CD14-positive monocyte (primary cell): ENCODE measurements at regions not wholly inside any gene's neighbourhood (a gene's known extent, or its start where the extent isn't known, plus 50 kb on each side); places are given as distances from the start of the nearest gene placed in this dataset.

Experiments
- DNase-seq, 3 donors: peaks; one replicate each; pipeline ENCODE4 v3.0.0-alpha.2; 2011 to 2022
- H2AFZ ChIP-seq: 2 replicates; pipeline ENCODE4 v1.6.0; 2012; ENCODE audit warnings: mild to moderate bottlenecking, low read depth, low read length, inconsistent platforms; ENCODE audit not compliant: insufficient read depth, poor library complexity, severe bottlenecking
- H3K27ac ChIP-seq, 2 donors: 1 replicate in 1 of 2; 2 replicates in 1 of 2; pipeline ENCODE4 v1.5.1; 2012 to 2013; ENCODE audit warnings: low read length in 2 of 2, control low read depth in 1 of 2, inconsistent platforms in 1 of 2, low read depth in 1 of 2, mild to moderate bottlenecking in 1 of 2
- H3K27me3 ChIP-seq, 2 donors: one replicate each; pipeline versions ENCODE4 v1.6.0 to v1.6.1; 2011 to 2013; ENCODE audit warnings: low read length in 2 of 2; ENCODE audit not compliant: control insufficient read depth in 2 of 2, insufficient read depth in 2 of 2
- H3K36me3 ChIP-seq, 2 donors: replicated peaks in 1 of 2; 1 replicate in 1 of 2; 2 replicates in 1 of 2; pipeline versions ENCODE4 v1.5.1 to v1.6.1; 2012 to 2013; ENCODE audit warnings: low read length in 2 of 2, control low read depth in 1 of 2, inconsistent platforms in 1 of 2, mild to moderate bottlenecking in 1 of 2; ENCODE audit not compliant: insufficient read depth in 2 of 2, control insufficient read depth in 1 of 2
- H3K4me1 ChIP-seq, 2 donors: 1 replicate in 1 of 2; 2 replicates in 1 of 2; pipeline versions ENCODE4 v1.5.1 to v1.6.1; 2012 to 2013; ENCODE audit warnings: low read length in 2 of 2, control low read depth in 1 of 2, inconsistent platforms in 1 of 2, mild to moderate bottlenecking in 1 of 2, moderate library complexity in 1 of 2; ENCODE audit not compliant: insufficient read depth in 2 of 2, control insufficient read depth in 1 of 2
- H3K4me2 ChIP-seq: replicated peaks from 2 replicates; pipeline ENCODE3; 2012; ENCODE audit warnings: low read length, moderate library complexity, mild to moderate bottlenecking; ENCODE audit not compliant: poor library complexity, severe bottlenecking; ENCODE audit errors: extremely low read depth
- H3K4me3 ChIP-seq, 3 experiments: fragments of 200-600 bp in 1 of 3; sonication (generic) in 1 of 3; replicated peaks in 1 of 3; 1 replicate in 2 of 3; 2 replicates in 1 of 3; pipeline ENCODE4 v1.5.1; 2011 to 2013; ENCODE audit warnings: low read length in 3 of 3, mild to moderate bottlenecking in 3 of 3, control low read depth in 2 of 3, low read depth in 2 of 3, inconsistent platforms in 1 of 3, moderate library complexity in 1 of 3
- H3K79me2 ChIP-seq: 2 replicates; pipeline ENCODE4 v1.6.0; 2012; ENCODE audit warnings: mild to moderate bottlenecking, control low read depth, inconsistent platforms, low read length, moderate library complexity; ENCODE audit not compliant: insufficient read depth
- H3K9ac ChIP-seq: 2 replicates; pipeline ENCODE4 v1.6.0; 2017; ENCODE audit warnings: low read length, mild to moderate bottlenecking; ENCODE audit not compliant: insufficient read depth, poor library complexity, severe bottlenecking
- H3K9me3 ChIP-seq, 2 donors: replicated peaks in 1 of 2; 1 replicate in 1 of 2; 2 replicates in 1 of 2; pipeline versions ENCODE4 v1.5.1 to v1.6.1; 2012 to 2013; ENCODE audit warnings: low read length in 2 of 2, control low read depth in 1 of 2; ENCODE audit not compliant: control insufficient read depth in 1 of 2, insufficient read depth in 1 of 2
- H4K20me1 ChIP-seq: 2 replicates; pipeline ENCODE4 v1.6.0; 2012; ENCODE audit warnings: mild to moderate bottlenecking, low read length, control low read depth, moderate library complexity; ENCODE audit not compliant: insufficient read depth
- H3K27ac Mint-ChIP-seq, 7 donors: one replicate each; pipeline ENCODE4 v1.8.0; 2020; ENCODE audit warnings: mild to moderate bottlenecking in 7 of 7, mixed read lengths in 7 of 7, moderate library complexity in 6 of 7, inconsistent platforms in 2 of 7
- H3K27me3 Mint-ChIP-seq, 3 donors: one replicate each; pipeline ENCODE4 v1.8.0; 2021 to 2022; ENCODE audit warnings: low read depth in 3 of 3, mild to moderate bottlenecking in 3 of 3, mixed read lengths in 3 of 3, moderate library complexity in 3 of 3, inconsistent platforms in 1 of 3
- H3K36me3 Mint-ChIP-seq, 2 donors: one replicate each; pipeline ENCODE4 v1.8.0; 2020; ENCODE audit warnings: mixed read lengths in 2 of 2, inconsistent platforms in 1 of 2, mild to moderate bottlenecking in 1 of 2
- H3K4me1 Mint-ChIP-seq: one replicate; pipeline ENCODE4 v1.8.0; 2020; ENCODE audit warnings: mild to moderate bottlenecking, mixed read lengths
- H3K4me3 Mint-ChIP-seq, 2 donors: one replicate each; pipeline ENCODE4 v1.8.0; 2020; ENCODE audit warnings: mild to moderate bottlenecking in 2 of 2, mixed read lengths in 2 of 2, moderate library complexity in 1 of 2
- H3K9me3 Mint-ChIP-seq, 7 donors: one replicate each; pipeline ENCODE4 v1.8.0; 2020 to 2022; ENCODE audit warnings: mixed read lengths in 7 of 7, mild to moderate bottlenecking in 6 of 7, moderate library complexity in 6 of 7, inconsistent platforms in 2 of 7
- CTCF ChIP-seq: fragments of 200-600 bp; IDR thresholded peaks from one replicate; pipeline ENCODE4 v1.8.0; 2022; ENCODE audit warnings: antibody characterized with exemption, mild to moderate bottlenecking
- WGBS: methylation state at CpG from one replicate; pipeline ENCODE4 v1.1.5; 2013; ENCODE audit warnings: missing lambda C conversion rate; ENCODE audit not compliant: insufficient coverage; 5-methylcytosine and 5-hydroxymethylcytosine counted together
- intact Hi-C, 2 donors: fragments of 100-400 bp; cut with micrococcal nuclease; formaldehyde crosslinking; loops; one replicate each; pipeline versions ENCODE4 v1.15.0 to v1.15.1; 2023

GRCh38 chr1:83581747-83582146, 417.2 kb downstream of the TTLL7 start:
- 94% methylated on average over 6 of the region's 8 CpGs for WGBS
- peaks cover 11 to 29% (median 18%) of the 10 kb centered on the region in 7 donors for H3K9me3 Mint-ChIP-seq
- no peaks in the 10 kb centered on the region for H3K4me1 Mint-ChIP-seq
- Histone ChIP-seq H2AFZ (no peak overlapping the region), H3K4me1 (no peaks in the 10 kb centered on the region), H3K27me3 (no peaks in the 10 kb centered on the region), H3K9me3 (peaks cover 19 to 22% of the 10 kb centered on the region in 2 donors), H3K4me3 (no peak overlapping the region), H3K4me2 (no peak overlapping the region), H4K20me1 (no peaks in the 10 kb centered on the region), H3K36me3 (no peaks in the 10 kb centered on the region), H3K9ac (no peak overlapping the region), H3K27ac (no peak overlapping the region), H3K79me2 (no peaks in the 10 kb centered on the region)
- intact Hi-C loops = no loop called here
- peaks cover 0 to 3% (median 0%) of the 10 kb centered on the region in 3 donors for H3K27me3 Mint-ChIP-seq
- no peak overlapping the region for H3K27ac Mint-ChIP-seq
- H3K36me3 Mint-ChIP-seq = no peaks in the 10 kb centered on the region
- no peak for TF ChIP-seq CTCF
- H3K4me3 Mint-ChIP-seq = no peak overlapping the region
- DNase-seq = no peak

GRCh38 chr1:83574791-83575190, 424.1 kb downstream of the TTLL7 start:
- no peaks in the 10 kb centered on the region for H3K4me1 Mint-ChIP-seq
- Histone ChIP-seq H4K20me1 (no peaks in the 10 kb centered on the region), H3K4me2 (no peak overlapping the region), H3K4me3 (no peak overlapping the region), H3K79me2 (no peaks in the 10 kb centered on the region), H2AFZ (no peak overlapping the region), H3K9me3 (no peaks in the 10 kb centered on the region), H3K4me1 (no peaks in the 10 kb centered on the region), H3K27ac (no peak overlapping the region), H3K27me3 (no peaks in the 10 kb centered on the region), H3K36me3 (no peaks in the 10 kb centered on the region), H3K9ac (no peak overlapping the region)
- no peak for TF ChIP-seq CTCF
- WGBS = no CpG with 5 or more reads among the region's 2 CpGs
- H3K27ac Mint-ChIP-seq = no peak overlapping the region
- H3K4me3 Mint-ChIP-seq = no peak overlapping the region
- no peaks in the 10 kb centered on the region for H3K36me3 Mint-ChIP-seq
- no peak for DNase-seq
- intact Hi-C loops = no loop called here
- peaks cover 0 to 9% (median 3%) of the 10 kb centered on the region in 7 donors for H3K9me3 Mint-ChIP-seq
- no peaks in the 10 kb centered on the region for H3K27me3 Mint-ChIP-seq
